Breast epithelium (tissue), 4 donors: ENCODE measurements at regions not wholly inside any gene's neighbourhood (a gene's known extent, or its start where the extent isn't known, plus 50 kb on each side); places are given as distances from the start of the nearest gene placed in this dataset.

Source experiments
- DNase-seq, 2 donors: peaks; one replicate each; pipeline ENCODE4 v3.0.0-alpha.2; 2019; ENCODE audit warnings: low spot score in 2 of 2
- H3K27ac ChIP-seq, 2 donors: fragments of 200-600 bp; sonication (generic) in 1 of 2; one replicate each; pipeline ENCODE4 v1.5.1; 2016 to 2019; ENCODE audit warnings: mild to moderate bottlenecking in 1 of 2
- H3K27me3 ChIP-seq, 2 donors: fragments of 200-600 bp; sonication (generic) in 1 of 2; one replicate each; pipeline versions ENCODE4 v1.5.1 to v1.6.0; 2017 to 2019; ENCODE audit warnings: control low read depth in 1 of 2, mild to moderate bottlenecking in 1 of 2
- H3K36me3 ChIP-seq: fragments of 200-600 bp; one replicate; pipeline ENCODE4 v1.5.1; 2019
- H3K4me1 ChIP-seq, 2 donors: fragments of 200-600 bp; sonication (generic); one replicate each; pipeline ENCODE4 v1.5.1; 2016 to 2019; ENCODE audit warnings: control low read depth in 1 of 2
- H3K4me3 ChIP-seq, 3 donors: fragments of 200-600 bp; sonication (generic); 1 replicate in 2 of 3; 2 replicates in 1 of 3; pipeline ENCODE4 v1.5.1; 2016 to 2019; ENCODE audit warnings: mild to moderate bottlenecking in 3 of 3, moderate library complexity in 2 of 3
- H3K9me3 ChIP-seq, 2 donors: fragments of 200-600 bp; sonication (generic) in 1 of 2; one replicate each; pipeline ENCODE4 v1.5.1; 2016 to 2019; ENCODE audit warnings: control low read depth in 1 of 2
- POLR2A ChIP-seq: fragments of 450-650 bp; IDR thresholded peaks from one replicate; pipeline ENCODE4 v1.6.1; 2016; ENCODE audit warnings: antibody characterized with exemption, mild to moderate bottlenecking, moderate library complexity
- POLR2AphosphoS5 ChIP-seq, 3 donors: sonication (generic); formaldehyde crosslinking; IDR thresholded peaks; one replicate each; pipeline ENCODE4 v1.6.1; 2017; ENCODE audit warnings: antibody characterized with exemption in 3 of 3
- intact Hi-C: fragments of 100-400 bp; cut with DNase I; formaldehyde crosslinking; loops from one replicate; pipeline ENCODE4 v1.15.1; 2023; ENCODE audit warnings: low total_unique reads
- TF ChIP-seq, protein P1 (sequence below), 3 donors: fragments of 450-650 bp; IDR thresholded peaks; one replicate each; pipeline ENCODE4 v1.5.1; 2016 to 2017; ENCODE audit warnings: antibody characterized with exemption in 3 of 3, mild to moderate bottlenecking in 3 of 3, moderate library complexity in 3 of 3

DNA sequence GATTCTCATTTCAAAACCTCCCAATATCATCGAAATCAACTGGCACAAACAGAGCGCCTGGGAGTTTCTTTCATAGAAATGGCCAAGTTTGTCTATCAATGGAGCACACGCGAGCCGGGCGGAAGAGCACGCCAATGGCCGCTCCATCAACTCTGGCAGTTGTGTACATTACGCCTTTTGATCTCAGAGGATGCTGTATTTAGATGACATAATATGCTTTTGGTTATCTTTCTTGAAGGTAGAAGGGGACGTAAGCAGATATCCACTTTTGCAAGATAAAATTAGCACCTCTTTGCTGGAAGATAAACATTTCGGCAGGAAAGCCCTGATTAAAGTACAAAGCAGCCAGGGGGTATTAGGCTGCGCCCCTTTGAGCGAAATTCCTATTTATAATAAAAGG lies 287.4 kb downstream of the IRF8 start:
- DNase-seq: no peak
- Histone ChIP-seq H3K4me1 (no peaks in the 10 kb centered on the region), H3K27ac (no peak overlapping the region), H3K36me3 (no peaks in the 10 kb centered on the region), H3K4me3 (no peak overlapping the region), H3K9me3 (no peaks in the 10 kb centered on the region), H3K27me3 (peaks cover 0 to 68% of the 10 kb centered on the region in 2 donors)
- intact Hi-C loops: no loop called here
- TF ChIP-seq POLR2A (no peak), POLR2AphosphoS5 (IDR thresholded peaks at IDR 0.05) (no peak)
- TF ChIP-seq, protein P1, sequence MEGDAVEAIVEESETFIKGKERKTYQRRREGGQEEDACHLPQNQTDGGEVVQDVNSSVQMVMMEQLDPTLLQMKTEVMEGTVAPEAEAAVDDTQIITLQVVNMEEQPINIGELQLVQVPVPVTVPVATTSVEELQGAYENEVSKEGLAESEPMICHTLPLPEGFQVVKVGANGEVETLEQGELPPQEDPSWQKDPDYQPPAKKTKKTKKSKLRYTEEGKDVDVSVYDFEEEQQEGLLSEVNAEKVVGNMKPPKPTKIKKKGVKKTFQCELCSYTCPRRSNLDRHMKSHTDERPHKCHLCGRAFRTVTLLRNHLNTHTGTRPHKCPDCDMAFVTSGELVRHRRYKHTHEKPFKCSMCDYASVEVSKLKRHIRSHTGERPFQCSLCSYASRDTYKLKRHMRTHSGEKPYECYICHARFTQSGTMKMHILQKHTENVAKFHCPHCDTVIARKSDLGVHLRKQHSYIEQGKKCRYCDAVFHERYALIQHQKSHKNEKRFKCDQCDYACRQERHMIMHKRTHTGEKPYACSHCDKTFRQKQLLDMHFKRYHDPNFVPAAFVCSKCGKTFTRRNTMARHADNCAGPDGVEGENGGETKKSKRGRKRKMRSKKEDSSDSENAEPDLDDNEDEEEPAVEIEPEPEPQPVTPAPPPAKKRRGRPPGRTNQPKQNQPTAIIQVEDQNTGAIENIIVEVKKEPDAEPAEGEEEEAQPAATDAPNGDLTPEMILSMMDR (IDR thresholded peaks at IDR 0.05): no peak

DNA sequence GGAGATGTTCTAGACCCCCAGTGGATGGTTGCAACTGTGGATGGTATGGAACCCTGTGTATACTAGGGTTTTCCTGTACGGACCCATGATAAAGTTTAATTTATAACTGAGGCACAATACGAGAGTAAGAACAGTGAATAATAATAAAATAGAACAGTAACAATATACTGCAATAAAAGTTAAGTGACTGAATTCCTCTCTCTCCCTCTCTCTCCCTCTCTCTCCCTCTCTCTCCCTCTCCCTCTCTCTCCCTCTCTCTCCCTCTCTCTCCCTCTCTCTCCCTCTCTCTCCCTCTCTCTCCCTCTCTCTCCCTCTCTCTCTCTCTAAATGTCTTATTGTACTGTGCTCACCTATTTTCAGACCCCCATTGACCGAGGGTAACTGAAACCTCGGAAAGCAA lies 291.0 kb downstream of the IRF8 start:
- peaks cover 0 to 91% of the 10 kb centered on the region in 2 donors for H3K27me3 ChIP-seq
- no peaks in the 10 kb centered on the region for H3K36me3 ChIP-seq
- DNase-seq: no peak
- intact Hi-C loops: no loop called here
- H3K9me3 ChIP-seq: no peaks in the 10 kb centered on the region
- no peak overlapping the region for H3K4me3 ChIP-seq
- no peak overlapping the region for H3K27ac ChIP-seq
- TF ChIP-seq POLR2A (no peak), POLR2AphosphoS5 (IDR thresholded peaks at IDR 0.05) (no peak)
- TF ChIP-seq, protein P1 (IDR thresholded peaks at IDR 0.05): no peak
- H3K4me1 ChIP-seq: no peaks in the 10 kb centered on the region

DNA sequence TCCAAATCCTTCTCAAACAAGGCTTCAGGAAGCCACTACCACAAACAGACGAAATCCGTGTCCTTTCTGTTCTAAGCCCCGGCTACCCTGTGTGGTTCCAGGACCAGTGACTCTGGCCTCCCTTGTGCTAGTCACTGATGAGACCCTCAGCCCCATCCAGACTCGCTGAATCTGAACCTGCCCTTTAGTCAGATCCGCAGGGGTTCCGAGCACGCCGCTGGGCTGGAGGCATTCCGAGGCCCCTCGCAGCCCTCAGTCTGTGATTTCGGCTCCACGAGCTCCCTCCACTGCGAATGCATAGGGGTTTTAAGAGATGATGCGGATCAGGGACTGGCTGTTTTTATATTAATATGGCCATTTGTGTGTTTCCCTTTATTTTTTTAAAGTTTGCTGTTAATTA lies 292.7 kb downstream of the IRF8 start:
- no peaks in the 10 kb centered on the region for H3K9me3 ChIP-seq
- TF ChIP-seq, protein P1 (IDR thresholded peaks at IDR 0.05): no peak
- no peaks in the 10 kb centered on the region for H3K36me3 ChIP-seq
- intact Hi-C loops: no loop called here
- no peak overlapping the region for H3K27ac ChIP-seq
- H3K4me3 ChIP-seq: no peak overlapping the region
- H3K27me3 ChIP-seq: peaks cover 0 to 91% of the 10 kb centered on the region in 2 donors
- no peak for DNase-seq
- H3K4me1 ChIP-seq: no peaks in the 10 kb centered on the region

DNA sequence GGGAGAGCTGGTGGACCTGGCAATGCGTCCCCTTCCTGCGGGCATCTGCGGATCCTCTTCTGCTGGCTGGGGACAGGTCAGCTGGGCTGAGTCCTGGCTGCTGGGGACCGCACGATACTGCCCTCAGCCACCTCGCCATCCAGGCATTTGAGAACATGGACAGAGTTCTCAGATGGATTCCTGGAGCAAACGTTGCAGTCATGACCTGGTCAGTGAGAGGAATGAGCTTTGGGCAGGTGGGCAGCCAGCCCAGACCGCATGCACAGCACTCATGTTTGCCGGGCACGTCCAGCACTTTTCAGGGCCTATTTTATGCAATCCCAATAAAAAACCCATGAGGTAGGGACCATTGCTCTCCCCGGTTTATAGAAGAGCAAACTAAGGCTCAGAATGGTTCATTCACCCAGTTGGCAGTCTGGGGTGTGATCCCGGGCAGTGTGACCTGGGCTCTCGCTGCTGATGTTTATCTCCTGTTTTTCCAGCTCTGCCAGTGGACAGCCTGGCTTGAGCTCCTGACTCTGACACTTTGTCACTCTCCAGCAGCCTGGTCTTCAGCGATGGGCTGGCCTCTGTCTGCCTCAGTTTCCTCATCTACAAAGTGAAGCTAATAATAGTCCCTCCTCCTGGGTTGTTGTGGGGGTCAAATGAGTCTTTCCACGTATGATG lies 294.7 kb downstream of the IRF8 start:
- TF ChIP-seq, protein P1 (IDR thresholded peaks at IDR 0.05): no peak
- TF ChIP-seq POLR2AphosphoS5 (IDR thresholded peaks at IDR 0.05) (no peak), POLR2A (no peak)
- Histone ChIP-seq H3K4me1 (no peaks in the 10 kb centered on the region), H3K27ac (no peak overlapping the region), H3K27me3 (peaks cover 0 to 88% of the 10 kb centered on the region in 2 donors), H3K36me3 (no peaks in the 10 kb centered on the region), H3K4me3 (no peak overlapping the region), H3K9me3 (no peaks in the 10 kb centered on the region)
- intact Hi-C loops: no loop called here
- DNase-seq: no peak

DNA sequence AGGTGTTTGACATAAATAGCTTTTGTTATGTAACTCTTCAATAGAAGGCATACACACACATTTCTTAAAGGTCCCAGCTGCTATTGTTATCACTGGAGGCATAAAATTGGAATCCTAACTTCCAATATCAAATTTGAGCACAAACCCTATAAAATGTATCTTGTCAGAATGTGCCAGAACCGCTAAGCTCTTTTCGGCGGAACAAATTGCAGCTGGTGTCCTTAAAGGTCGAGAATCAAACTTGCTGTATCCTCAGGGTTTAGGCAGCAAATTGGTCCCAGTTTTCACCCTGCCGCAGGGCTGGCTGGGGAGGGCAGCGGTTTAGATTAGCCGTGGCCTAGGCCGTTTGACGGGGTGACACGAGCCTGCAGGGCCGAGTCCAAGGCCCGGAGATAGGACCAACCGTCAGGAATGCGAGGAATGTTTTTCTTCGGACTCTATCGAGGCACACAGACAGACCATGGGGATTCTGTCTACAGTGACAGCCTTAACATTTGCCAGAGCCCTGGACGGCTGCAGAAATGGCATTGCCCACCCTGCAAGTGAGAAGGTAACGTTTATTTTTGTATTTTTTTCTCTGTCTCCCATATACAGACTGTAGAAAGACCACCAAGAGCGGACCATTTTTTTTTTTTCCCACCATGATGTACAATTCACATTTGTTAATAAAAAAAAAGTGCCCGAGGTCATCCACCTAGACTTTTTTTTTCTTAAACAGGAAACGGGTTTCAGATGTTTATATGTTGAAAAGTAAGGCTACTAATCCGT lies 297.1 kb downstream of the IRF8 start:
- no peak overlapping the region for H3K27ac ChIP-seq
- no peak overlapping the region for H3K4me3 ChIP-seq
- H3K27me3 ChIP-seq: peaks cover 0 to 91% of the 10 kb centered on the region in 2 donors
- H3K4me1 ChIP-seq: no peaks in the 10 kb centered on the region
- no peaks in the 10 kb centered on the region for H3K9me3 ChIP-seq
- intact Hi-C loops: no loop called here
- no peaks in the 10 kb centered on the region for H3K36me3 ChIP-seq
- DNase-seq: no peak
- TF ChIP-seq POLR2A (no peak), POLR2AphosphoS5 (IDR thresholded peaks at IDR 0.05) (no peak)
- TF ChIP-seq, protein P1 (IDR thresholded peaks at IDR 0.05): no peak
